KMS-11 (cell line): ENCODE measurements at regions not wholly inside any gene's neighbourhood (a gene's known extent, or its start where the extent isn't known, plus 50 kb on each side); places are given as distances from the start of the nearest gene placed in this dataset.

Experiments used
- H2AFZ ChIP-seq: fragments of 200-600 bp; sonication (generic); 2 replicates; pipeline ENCODE4 v1.6.1; 2016; ENCODE audit warnings: antibody characterized with exemption, mixed run types, low read depth
- H3K27ac ChIP-seq: fragments of 200-600 bp; sonication (generic); 2 replicates; pipeline ENCODE4 v1.6.1; 2016; ENCODE audit warnings: mild to moderate bottlenecking, mixed run types
- H3K27me3 ChIP-seq: fragments of 200-600 bp; sonication (generic); 2 replicates; pipeline ENCODE4 v1.6.1; 2017; ENCODE audit warnings: mild to moderate bottlenecking, low read depth, mixed run types, moderate library complexity; ENCODE audit not compliant: insufficient read depth
- H3K36me3 ChIP-seq: fragments of 200-600 bp; sonication (generic); 2 replicates; pipeline ENCODE4 v1.6.1; 2017; ENCODE audit warnings: mild to moderate bottlenecking, mixed run types; ENCODE audit not compliant: insufficient read depth
- H3K4me1 ChIP-seq: fragments of 200-600 bp; sonication (generic); 2 replicates; pipeline ENCODE4 v1.6.1; 2016; ENCODE audit warnings: mild to moderate bottlenecking, low read depth, mixed run types; ENCODE audit not compliant: poor library complexity, severe bottlenecking
- H3K4me2 ChIP-seq: fragments of 200-600 bp; sonication (generic); 2 replicates; pipeline ENCODE4 v1.7.0; 2016; ENCODE audit warnings: mild to moderate bottlenecking, mixed run types
- H3K4me3 ChIP-seq: fragments of 200-600 bp; sonication (generic); IDR thresholded peaks from 2 replicates; pipeline ENCODE4 v1.6.1; 2017; ENCODE audit warnings: low read depth, low read length, mixed read lengths; ENCODE audit not compliant: insufficient read depth
- H3K79me2 ChIP-seq: fragments of 200-600 bp; sonication (generic); 2 replicates; pipeline ENCODE4 v1.6.1; 2016; ENCODE audit warnings: low read depth, mixed run types; ENCODE audit not compliant: insufficient read depth
- H3K9ac ChIP-seq: fragments of 200-600 bp; sonication (generic); 2 replicates; pipeline ENCODE4 v1.6.1; 2016; ENCODE audit warnings: mild to moderate bottlenecking, mixed run types
- H4K20me1 ChIP-seq: fragments of 200-600 bp; sonication (generic); 2 replicates; pipeline ENCODE4 v1.6.1; 2016; ENCODE audit warnings: mild to moderate bottlenecking, mixed run types; ENCODE audit not compliant: insufficient read depth
- TF ChIP-seq, protein P1 (sequence below): fragments of 200-600 bp; sonication (generic); conservative IDR thresholded peaks from 2 replicates; pipeline ENCODE4 v1.6.1; 2017; ENCODE audit warnings: low read depth, mild to moderate bottlenecking, antibody characterized with exemption, low read length, moderate library complexity, mixed read lengths

DNA sequence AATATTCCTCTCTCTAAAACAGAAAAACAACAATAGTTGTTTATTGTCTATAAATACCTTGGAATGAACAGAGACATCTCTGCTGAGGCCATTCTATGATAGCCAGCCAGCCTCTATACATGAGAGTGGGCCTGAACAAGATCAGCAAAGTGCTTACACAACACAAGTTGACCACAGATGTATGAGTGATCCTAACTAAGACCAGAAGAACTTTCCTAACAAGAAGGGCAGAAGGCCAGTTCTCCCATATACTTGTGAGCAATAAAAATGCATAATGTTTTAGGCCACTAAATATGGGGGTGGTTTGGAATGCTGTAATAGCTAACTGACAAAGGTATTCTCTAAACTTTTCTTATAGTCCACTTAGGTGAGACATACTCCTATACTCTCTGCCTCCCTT lies 345.7 kb downstream of the SPATA31D1 start:
- H3K27me3 ChIP-seq = no peaks in the 10 kb centered on the region
- H3K4me3 ChIP-seq = no peak overlapping the region
- no peak overlapping the region for H3K27ac ChIP-seq
- no peaks in the 10 kb centered on the region for H3K36me3 ChIP-seq
- no peak overlapping the region for H2AFZ ChIP-seq
- H4K20me1 ChIP-seq = no peaks in the 10 kb centered on the region
- H3K4me2 ChIP-seq = no peak overlapping the region
- no peaks in the 10 kb centered on the region for H3K79me2 ChIP-seq
- TF ChIP-seq, protein P1, sequence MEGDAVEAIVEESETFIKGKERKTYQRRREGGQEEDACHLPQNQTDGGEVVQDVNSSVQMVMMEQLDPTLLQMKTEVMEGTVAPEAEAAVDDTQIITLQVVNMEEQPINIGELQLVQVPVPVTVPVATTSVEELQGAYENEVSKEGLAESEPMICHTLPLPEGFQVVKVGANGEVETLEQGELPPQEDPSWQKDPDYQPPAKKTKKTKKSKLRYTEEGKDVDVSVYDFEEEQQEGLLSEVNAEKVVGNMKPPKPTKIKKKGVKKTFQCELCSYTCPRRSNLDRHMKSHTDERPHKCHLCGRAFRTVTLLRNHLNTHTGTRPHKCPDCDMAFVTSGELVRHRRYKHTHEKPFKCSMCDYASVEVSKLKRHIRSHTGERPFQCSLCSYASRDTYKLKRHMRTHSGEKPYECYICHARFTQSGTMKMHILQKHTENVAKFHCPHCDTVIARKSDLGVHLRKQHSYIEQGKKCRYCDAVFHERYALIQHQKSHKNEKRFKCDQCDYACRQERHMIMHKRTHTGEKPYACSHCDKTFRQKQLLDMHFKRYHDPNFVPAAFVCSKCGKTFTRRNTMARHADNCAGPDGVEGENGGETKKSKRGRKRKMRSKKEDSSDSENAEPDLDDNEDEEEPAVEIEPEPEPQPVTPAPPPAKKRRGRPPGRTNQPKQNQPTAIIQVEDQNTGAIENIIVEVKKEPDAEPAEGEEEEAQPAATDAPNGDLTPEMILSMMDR = no peak
- no peak overlapping the region for H3K9ac ChIP-seq
- H3K4me1 ChIP-seq = no peaks in the 10 kb centered on the region

DNA sequence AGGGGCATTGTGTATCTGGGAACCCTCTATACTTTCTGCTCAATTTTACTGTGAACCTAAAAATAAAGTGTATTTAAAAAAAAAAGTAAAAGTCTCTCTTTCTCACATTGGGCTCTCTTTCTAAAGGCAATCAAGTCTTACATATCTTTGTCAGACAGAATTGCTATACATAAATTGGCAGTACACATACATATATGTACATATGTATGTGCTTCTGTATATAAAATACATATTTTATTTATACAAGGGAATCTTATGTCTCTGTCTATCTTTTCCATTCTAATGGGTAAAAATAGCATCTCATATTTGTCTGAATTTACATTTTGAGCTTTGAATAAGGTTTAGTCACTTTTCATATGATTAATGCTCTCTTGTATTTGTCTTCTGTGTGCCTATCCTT lies 348.8 kb downstream of the SPATA31D1 start:
- Histone ChIP-seq H3K36me3 (no peaks in the 10 kb centered on the region), H2AFZ (no peak overlapping the region), H3K9ac (no peak overlapping the region), H3K4me2 (no peak overlapping the region), H3K79me2 (no peaks in the 10 kb centered on the region), H3K27me3 (no peaks in the 10 kb centered on the region), H3K4me1 (no peaks in the 10 kb centered on the region), H3K4me3 (no peak overlapping the region), H4K20me1 (no peaks in the 10 kb centered on the region), H3K27ac (no peak overlapping the region)
- TF ChIP-seq, protein P1 = no peak

DNA sequence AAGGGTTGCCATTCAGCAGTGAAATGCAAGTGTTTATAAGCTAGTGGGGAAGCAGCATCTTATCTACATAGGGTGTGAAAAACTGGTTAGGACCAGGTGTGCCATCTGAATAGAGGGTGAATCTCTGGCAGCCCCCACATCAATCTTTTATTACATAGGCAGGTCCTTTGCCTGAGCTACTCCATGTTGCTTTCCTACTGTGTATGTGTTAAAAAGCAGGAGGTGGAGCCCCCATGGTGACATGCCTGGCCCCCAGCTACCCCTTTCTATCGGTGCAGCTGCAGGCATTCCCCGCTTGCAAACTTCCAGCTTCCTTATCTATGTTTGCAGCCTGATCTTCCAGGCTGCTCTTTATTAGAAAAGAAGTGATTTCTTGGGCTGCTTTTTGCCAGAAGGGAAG lies 353.5 kb downstream of the SPATA31D1 start:
- H4K20me1 ChIP-seq = no peaks in the 10 kb centered on the region
- no peaks in the 10 kb centered on the region for H3K4me1 ChIP-seq
- H3K27me3 ChIP-seq = no peaks in the 10 kb centered on the region
- TF ChIP-seq, protein P1 = no peak
- no peak overlapping the region for H3K4me3 ChIP-seq
- H3K36me3 ChIP-seq = no peaks in the 10 kb centered on the region
- no peaks in the 10 kb centered on the region for H3K79me2 ChIP-seq
- no peak overlapping the region for H3K9ac ChIP-seq
- no peak overlapping the region for H2AFZ ChIP-seq
- no peak overlapping the region for H3K27ac ChIP-seq
- H3K4me2 ChIP-seq = no peak overlapping the region

DNA sequence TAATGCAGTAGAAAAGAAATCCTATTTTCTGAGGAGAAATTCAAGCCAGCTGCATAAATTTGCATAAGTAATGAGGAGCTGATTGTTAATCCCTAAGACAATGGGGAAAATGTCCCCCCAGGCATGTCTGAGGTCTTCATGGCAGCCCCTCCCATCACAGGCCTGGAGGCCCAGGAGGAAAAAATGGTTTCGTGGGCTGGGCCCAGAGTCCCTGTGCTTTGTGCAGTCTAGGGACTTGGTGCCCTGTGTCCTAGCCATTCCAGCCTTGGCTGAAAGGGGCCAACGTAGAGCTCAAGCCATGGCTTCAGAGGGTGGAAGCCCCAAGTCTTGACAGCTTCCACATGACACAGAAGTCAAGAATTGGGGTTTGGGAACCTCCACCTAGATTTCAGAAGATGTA lies 357.5 kb downstream of the SPATA31D1 start:
- TF ChIP-seq, protein P1 = no peak
- H3K79me2 ChIP-seq = no peaks in the 10 kb centered on the region
- no peak overlapping the region for H2AFZ ChIP-seq
- H3K4me2 ChIP-seq = no peak overlapping the region
- no peaks in the 10 kb centered on the region for H4K20me1 ChIP-seq
- H3K36me3 ChIP-seq = no peaks in the 10 kb centered on the region
- H3K4me1 ChIP-seq = no peaks in the 10 kb centered on the region
- no peak overlapping the region for H3K27ac ChIP-seq
- no peaks in the 10 kb centered on the region for H3K27me3 ChIP-seq
- no peak overlapping the region for H3K9ac ChIP-seq
- no peak overlapping the region for H3K4me3 ChIP-seq
